ENCODE measurements at regions not wholly inside any gene's neighbourhood (a gene's known extent, or its start where the extent isn't known, plus 50 kb on each side); places are given as distances from the start of the nearest gene placed in this dataset.

- Histone ChIP-seq H2AFZ (ENCODE audit: low read length) (no peak overlapping the region), H4K20me1 (ENCODE audit: insufficient read depth, low read length) (no peaks in the 10 kb centered on the region), H3K9me3 (ENCODE audit: low read length) (no peaks in the 10 kb centered on the region), H3K27ac (ENCODE audit: extremely low read length, insufficient read depth, low read length) (no peak overlapping the region), H3K27me3 (ENCODE audit: control insufficient read depth in 1 of 2, insufficient read depth in 2 of 2, low read length in 2 of 2) (no peaks in the 10 kb centered on the region), H3K79me2 (ENCODE audit: insufficient read depth, low read length) (no peaks in the 10 kb centered on the region), H3K36me3 (replicated peaks in 1 of 2; ENCODE audit: control insufficient read depth in 1 of 2, insufficient read depth in 2 of 2, low read length in 2 of 2) (no peaks in the 10 kb centered on the region), H3K4me2 (ENCODE audit: low read depth, low read length) (no peak overlapping the region), H3K4me3 (replicated peaks in 1 of 3; ENCODE audit: insufficient read depth in 1 of 3, low read depth in 2 of 3, low read length in 3 of 3) (no peak overlapping the region), H3K9ac (ENCODE audit: insufficient read depth, low read depth, low read length) (no peak overlapping the region), H3K4me1 (ENCODE audit: insufficient read depth, low read length) (no peaks in the 10 kb centered on the region)
- in situ Hi-C loops (cut with HindIII; ENCODE audit: extremely low pct_ligation_motif_present, low pct_unique_long_range_greater_than_20kb): no loop called here
- intact Hi-C loops (cut with micrococcal nuclease; ENCODE audit: unreplicated experiment): no loop called here
- 52% methylated on average over 2 of the region's 2 CpGs for WGBS (ENCODE audit: low lambda C conversion rate)
- CTCF ChIA-PET (ENCODE audit: low intra/inter-chr PET ratio, low total read pairs): no interaction called here
- FAIRE-seq (no peak), DNase-seq (ENCODE audit: low spot score) (no peak), ATAC-seq (no peak)
- POLR2A ChIA-PET: no interaction called here
- BruUV-seq (replicated peaks): no TSS peak
- TF ChIP-seq HOXA9 (CRISPR knock-in tag; IDR thresholded peaks at IDR 0.05; ENCODE audit: borderline replicate concordance) (no peak), HDAC2 (CRISPR knock-in tag; IDR thresholded peaks at IDR 0.05) (no peak), ZHX2 (IDR thresholded peaks at IDR 0.05; ENCODE audit: low read depth) (no peak), ZHX2 (CRISPR knock-in tag; IDR thresholded peaks at IDR 0.05; ENCODE audit: borderline replicate concordance) (no peak), ZNF33B (CRISPR knock-in tag; IDR thresholded peaks at IDR 0.05) (no peak), ZNF550 (CRISPR knock-in tag; IDR thresholded peaks at IDR 0.05; ENCODE audit: borderline replicate concordance) (no peak), ZFP41 (CRISPR knock-in tag; IDR thresholded peaks at IDR 0.05; ENCODE audit: borderline replicate concordance) (no peak), NR1H2 (CRISPR knock-in tag; IDR thresholded peaks at IDR 0.05; ENCODE audit: borderline replicate concordance, low read depth) (no peak)
These were observed 378.8 kb downstream of the OSTF1 start for GRCh38 chr9:75467142-75467541.
